ENCODE measurements at regions not wholly inside any gene's neighbourhood (a gene's known extent, or its start where the extent isn't known, plus 50 kb on each side); places are given as distances from the start of the nearest gene placed in this dataset.
A peak's percentile ranks its signal among the peaks of the same experiment; 100 is the strongest.
"Not testable (repeated sequence)": the region's sequence is repeated elsewhere in the genome, so short reads cannot be mapped to it uniquely, and the experiment has no call there.

DNA sequence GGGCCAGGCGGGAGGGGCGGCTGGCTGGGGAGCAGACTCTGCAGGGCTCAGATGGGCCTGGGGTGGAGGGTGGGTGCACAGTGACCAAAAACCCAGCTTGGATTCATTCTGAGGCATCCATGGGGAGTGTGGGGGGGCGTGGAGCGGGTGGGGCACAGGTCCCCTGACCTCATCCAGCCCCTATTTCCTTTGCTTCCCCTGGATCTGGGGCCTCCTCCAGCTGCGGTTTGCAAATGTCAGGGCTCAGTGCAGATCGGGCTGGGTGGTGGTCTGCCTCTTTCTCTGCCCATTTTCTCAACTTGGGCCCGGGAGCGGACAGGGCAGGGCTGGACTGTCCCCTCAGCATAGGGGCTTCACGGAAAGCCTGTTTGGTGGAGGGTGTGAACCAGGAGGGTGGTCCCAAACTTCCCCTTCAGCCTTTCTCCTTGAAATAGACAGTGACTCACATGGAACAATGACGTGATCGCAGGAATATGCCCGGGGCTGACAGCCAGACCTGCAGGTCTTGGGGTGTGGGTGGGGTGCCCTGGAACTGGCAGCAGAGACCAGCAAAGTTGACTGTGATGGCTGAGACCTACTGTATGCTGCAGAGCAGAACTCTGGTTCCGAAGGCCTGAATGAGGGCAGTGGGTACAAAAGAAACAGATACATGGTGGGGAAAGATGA lies 72.9 kb upstream of the PODXL start:
- in situ Hi-C loops (cut with HindIII; ENCODE audit: low pct_unique_long_range_greater_than_20kb, low sequenced_read_pairs) = no loop called here
- DNase-seq (ENCODE audit: low read depth) = no peak

DNA sequence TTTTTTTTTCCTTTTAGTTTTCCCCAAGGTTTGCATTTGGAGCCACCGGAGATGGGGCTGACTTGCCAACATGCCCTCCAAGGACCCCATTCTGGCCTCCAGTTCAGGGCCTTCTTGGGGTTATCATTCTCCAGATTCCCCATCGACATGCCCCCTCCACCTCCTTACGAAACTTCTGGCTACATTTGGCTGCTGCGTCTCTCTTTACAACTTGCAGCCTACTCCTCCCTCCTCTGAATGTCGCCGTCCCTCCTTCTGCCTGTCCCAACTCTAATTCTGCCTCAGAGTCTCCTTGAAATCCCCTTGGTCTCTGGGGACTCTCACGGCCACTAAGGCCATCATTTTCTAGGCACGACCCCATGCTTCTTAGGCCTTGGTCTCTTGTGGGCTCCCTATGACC lies 72.2 kb upstream of the PODXL start:
- DNase-seq (ENCODE audit: low read depth) = no peak
- in situ Hi-C loops (cut with HindIII; ENCODE audit: low pct_unique_long_range_greater_than_20kb, low sequenced_read_pairs) = no loop called here

DNA sequence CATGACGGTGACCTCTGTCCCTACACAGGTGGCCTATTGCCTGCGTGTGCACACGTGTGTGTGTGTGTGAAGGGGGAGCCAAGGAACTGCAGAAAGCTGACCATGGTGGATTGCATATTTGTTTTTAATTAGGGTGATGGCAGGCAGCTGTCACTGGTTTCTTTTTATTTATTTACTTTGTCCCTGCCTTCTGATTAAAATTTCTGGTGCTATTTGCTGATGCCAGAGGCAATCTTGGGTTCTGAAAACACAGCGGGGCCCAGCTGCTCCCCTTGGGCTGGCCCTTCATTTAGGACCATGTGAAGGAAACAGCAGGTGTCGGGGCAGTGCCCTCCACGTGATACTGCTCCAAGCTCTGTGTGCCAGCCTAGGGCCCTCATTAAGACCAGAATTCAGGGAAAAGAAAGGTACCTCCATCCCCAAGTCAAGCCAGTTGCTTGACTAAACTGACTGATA lies 71.3 kb upstream of the PODXL start:
- in situ Hi-C loops (cut with HindIII; ENCODE audit: low pct_unique_long_range_greater_than_20kb, low sequenced_read_pairs) = no loop called here
- DNase-seq (ENCODE audit: low read depth) = no peak

DNA sequence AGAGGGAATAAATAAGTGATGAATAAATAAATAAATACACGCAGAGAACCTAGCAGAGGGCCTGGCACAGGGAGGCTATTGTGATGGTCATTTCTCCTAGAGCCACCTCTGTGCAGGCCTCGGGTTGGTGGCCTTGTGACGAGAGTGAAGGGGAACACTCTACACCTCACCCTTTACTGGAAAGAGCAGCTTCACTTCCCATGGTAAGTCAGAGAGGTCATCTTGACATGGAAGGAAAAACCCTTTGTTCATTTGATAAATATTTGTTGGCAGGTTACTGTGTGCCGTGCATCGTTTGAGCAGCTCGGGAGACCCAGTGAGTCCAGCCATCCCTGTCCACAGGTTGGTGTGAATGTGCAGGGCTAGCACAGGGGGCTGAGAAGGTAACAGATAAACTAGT lies 70.2 kb upstream of the PODXL start:
- DNase-seq (ENCODE audit: low read depth) = no peak
- in situ Hi-C loops (cut with HindIII; ENCODE audit: low pct_unique_long_range_greater_than_20kb, low sequenced_read_pairs) = no loop called here

DNA sequence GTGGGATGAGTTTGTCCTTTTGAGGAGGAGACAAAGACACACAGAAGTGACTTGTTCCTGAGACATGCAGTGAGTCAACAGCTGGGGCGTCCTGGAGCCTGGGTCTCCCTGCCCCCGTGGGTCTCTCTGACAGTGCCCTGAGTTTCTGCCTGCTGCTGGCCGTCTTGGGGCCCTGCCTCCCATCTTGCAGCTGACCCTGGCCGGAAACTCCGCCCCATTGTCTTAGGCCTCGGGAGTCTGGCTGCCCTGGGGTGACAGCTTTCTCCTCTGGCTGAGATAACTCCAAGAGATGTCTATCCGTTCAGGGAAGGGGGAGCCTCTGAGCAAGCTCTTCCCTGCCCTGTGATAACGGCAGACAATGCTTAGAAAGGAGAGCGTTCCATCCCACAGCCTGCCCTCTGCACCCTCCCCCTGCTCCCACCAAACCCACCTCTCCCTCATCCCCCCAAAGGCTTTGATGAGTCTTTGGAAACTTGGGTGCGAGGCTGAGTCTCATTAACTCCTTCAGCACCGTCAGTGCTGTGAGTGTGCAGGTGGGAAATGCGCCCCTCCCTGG lies 69.5 kb upstream of the PODXL start:
- in situ Hi-C loops (cut with HindIII; ENCODE audit: low pct_unique_long_range_greater_than_20kb, low sequenced_read_pairs) = no loop called here
- DNase-seq (ENCODE audit: low read depth) = peak; percentile 26

DNA sequence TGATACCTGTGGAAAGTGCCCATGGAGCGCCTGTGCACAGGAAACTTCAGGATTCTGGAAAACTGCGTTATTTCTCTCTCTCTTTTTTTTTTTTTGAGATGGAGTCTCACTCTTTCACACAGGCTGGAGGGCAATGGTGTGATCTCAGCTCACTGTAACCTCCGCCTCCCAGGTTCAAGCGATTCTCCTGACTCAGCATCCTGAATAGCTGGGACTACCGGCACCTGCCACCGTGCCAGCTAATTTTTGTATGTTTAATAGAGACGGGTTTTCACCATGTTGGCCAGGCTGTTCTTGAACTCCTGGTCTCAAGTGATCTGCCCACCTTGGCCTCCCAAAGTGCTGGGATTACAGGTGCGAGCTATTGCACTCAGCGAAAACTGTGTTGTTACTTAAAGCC lies 68.9 kb upstream of the PODXL start:
- in situ Hi-C loops (cut with HindIII; ENCODE audit: low pct_unique_long_range_greater_than_20kb, low sequenced_read_pairs); DNase-seq (ENCODE audit: low read depth): not testable (repeated sequence)

DNA sequence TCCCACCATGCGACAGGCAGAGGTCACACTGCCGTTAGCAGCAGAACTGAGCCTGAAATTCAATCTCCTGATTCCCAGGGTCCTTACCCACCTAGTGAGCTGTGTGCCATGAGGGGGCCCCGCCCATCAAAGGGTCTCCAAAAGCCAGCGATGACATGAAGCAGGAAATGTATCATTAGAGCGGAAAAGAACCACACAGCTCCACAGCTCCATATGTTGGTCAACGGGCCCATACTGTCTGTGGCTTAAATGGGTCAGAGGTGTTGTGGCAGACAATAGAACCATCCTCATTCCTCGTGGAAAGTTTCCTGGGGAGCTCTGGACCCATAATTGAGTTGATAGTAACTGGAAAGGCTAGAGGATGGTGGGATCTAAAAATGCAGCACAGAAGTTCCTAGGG lies 68.1 kb upstream of the PODXL start:
- no peak for DNase-seq (ENCODE audit: low read depth)
- in situ Hi-C loops (cut with HindIII; ENCODE audit: low pct_unique_long_range_greater_than_20kb, low sequenced_read_pairs) = no loop called here

DNA sequence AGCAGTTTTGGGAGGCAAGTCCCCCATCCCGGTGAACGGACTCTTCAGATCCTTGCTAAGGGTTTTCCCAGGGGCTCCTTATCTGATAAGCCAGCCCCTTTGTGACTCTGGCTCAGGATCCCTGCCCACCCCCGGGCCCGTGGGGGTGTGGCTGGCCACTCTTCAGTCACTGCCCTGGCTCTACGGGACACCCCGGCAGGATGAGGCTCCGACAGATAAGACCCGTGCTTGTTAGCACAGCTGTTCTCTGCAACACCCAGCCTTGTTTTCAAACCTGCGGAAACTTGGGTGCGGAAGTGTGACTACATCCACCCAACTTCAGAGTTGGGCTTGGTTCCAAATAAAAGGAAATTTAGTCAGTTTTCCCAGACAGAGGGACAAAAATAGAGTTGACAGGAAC lies 66.7 kb upstream of the PODXL start:
- in situ Hi-C loops (cut with HindIII; ENCODE audit: low pct_unique_long_range_greater_than_20kb, low sequenced_read_pairs) = no loop called here

DNA sequence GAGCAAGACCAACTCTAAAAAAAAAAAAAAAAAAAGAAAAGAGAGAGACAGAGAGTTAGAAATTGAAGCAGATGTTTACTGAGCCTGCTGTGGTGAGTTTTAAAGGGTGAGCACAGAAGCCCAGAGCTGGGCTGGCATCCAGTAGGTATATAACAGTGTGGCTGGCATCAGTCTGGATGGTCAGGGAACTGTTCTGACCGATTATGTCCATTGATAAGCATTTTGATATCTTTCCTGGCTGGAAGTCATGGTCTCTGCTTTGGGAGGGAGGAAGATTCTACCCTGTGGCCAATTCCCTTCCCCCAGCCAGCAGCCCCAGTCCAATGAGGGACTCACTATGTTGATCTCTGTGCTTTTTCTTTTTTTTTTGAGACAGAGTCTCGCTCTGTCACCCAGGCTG lies 65.2 kb upstream of the PODXL start:
- DNase-seq (ENCODE audit: low read depth) = no peak
- in situ Hi-C loops (cut with HindIII; ENCODE audit: low pct_unique_long_range_greater_than_20kb, low sequenced_read_pairs) = no loop called here

More for the DNA sequence above, 66.7 kb upstream of the PODXL start:
- no peak for DNase-seq (ENCODE audit: low read depth)

DNA sequence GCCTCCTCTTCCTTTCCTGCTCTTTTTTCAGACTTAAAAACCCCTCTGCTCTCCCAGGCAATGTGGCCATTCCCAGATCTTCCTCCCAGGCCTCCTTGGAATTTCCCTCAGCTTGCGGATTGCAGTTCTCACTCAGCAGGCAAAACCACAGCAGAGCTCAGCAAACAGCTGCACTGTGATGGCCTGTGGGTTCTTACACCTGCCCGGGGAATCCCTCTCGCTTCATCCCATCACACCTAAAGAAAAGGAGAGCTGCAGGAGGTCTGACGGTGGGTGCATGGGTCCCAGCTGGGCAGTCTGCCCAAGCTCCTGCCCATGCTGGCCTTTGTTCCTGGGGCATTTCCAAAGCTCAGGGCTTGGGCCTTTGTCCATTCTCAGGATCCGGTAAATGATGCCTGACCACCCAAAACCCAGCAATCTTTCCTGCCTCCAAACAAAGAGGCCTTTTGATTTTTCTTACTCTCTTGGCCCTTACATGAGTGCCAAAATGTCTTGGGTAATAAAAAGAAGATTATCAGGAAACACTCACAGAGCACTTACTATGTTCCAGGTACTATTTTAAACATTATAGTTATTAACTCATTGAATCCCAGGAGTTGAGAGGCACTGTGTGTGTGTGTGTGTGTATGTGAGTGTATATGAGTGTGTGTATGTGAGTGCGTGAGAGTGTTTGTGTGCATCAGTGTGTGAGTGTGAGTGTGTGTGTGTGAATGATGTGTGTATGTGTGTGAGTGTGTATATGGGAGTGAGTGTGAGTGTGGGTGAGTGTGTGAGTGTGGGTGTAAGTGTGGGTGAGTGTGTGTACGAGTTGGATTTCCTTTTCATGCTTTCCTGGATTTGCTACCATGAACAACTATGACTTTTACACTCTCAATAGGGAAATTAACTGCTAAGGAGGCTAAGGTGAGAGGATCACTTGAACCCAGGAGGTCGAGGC lies 64.5 kb upstream of the PODXL start:
- in situ Hi-C loops (cut with HindIII; ENCODE audit: low pct_unique_long_range_greater_than_20kb, low sequenced_read_pairs) = no loop called here

DNA sequence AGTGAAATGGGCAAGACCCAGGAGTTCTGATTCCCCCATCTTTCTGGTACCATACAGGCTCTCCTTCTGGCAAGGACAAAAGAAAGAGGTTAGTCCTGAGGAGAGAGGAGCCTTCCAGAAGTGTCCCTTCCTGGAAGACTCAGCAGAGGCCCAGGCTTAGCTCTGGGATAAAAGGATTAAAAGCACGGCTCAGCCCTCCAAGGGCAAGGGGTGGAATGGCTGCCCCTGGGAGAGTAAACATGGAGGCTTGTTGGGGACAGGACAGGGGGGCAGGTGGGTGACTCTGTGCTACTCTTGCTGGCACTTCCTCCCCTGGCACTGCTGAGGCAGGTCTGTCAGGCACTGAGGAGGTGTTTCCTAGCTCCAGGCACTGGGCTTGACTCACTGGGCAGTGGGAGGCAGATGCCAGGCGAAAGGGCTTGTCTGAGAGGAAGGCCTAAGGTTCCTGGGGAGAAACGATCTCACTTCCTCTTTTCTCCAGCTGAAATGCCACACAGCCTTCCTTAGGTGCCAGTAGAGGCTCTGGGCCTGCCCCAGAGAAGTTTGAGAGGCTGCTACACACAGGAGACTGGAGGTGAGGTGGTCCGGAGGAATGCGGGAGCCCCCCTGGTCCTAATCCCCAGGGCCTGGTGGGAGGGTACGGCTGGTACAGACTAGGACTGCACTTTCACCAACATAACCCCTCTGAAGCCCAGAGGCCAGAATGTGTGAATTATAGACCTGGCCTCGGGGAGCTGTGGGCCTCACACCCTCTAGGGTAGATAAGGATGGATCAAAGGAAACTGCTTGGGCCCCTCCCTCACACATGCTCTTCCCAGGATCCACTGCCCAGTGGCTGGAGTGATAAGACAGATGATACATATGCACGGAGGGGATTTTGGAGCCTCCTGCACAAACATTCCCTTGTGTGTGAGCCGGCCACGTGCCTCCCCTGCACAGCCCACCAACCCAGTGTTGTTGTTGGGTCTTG lies 63.2 kb upstream of the PODXL start:
- in situ Hi-C loops (cut with HindIII; ENCODE audit: low pct_unique_long_range_greater_than_20kb, low sequenced_read_pairs) = no loop called here
- no peak for DNase-seq (ENCODE audit: low read depth)

More for the DNA sequence above, 64.5 kb upstream of the PODXL start:
- no peak for DNase-seq (ENCODE audit: low read depth)

DNA sequence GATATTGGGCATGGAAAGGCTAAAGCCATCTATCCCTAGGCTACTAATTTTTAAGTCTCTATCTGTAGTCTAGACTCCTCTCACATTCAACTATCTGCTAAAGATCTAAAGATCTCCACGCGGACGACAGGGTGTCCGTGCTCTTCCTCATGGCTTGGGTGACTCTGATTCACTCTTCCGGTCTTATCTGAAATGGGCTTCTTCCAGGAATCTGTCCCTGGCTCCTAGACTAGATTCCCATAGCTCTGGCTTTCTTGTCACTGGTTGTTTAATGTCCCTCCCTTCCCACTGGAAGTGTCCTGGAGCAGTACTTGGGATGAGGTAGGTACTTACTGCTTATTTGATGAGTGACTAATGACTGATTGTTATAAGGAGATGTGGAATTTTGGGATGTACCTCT lies 62.0 kb upstream of the PODXL start:
- in situ Hi-C loops (cut with HindIII; ENCODE audit: low pct_unique_long_range_greater_than_20kb, low sequenced_read_pairs) = no loop called here
- no peak for DNase-seq (ENCODE audit: low read depth)

DNA sequence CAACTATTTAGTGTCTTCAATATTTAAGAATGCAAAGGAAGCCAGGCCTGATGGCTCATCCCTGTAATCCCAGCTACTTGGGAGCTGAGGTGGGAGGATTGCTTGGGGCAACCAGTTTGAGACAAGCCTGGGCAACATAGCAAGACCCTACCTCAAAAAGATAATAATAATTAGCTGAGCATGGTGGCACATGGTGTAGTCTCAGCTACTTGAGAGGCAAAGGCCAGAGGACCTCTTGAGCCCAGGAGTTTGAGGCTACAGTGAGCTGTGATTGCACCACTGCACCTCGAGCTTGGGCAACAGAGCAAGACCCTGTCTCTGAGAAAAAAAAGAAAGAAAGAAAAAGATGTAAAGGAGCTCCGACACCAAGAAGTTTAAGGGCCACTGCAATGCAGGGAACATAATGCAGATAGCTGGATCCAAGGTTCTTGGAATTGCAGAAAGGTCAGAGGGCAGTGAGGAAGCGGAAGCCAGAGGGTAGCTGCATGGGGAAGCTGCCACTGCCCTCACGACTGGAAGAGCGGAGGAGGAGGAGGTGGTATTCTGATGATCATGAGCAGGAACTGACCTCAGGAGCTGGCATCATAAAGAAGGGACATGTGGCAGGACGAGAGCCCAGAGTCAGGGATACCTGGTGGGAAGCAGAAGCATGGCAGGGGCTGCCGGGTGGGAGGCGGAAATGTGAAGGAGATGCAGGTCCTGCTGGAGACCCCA lies 60.2 kb upstream of the PODXL start:
- DNase-seq (ENCODE audit: low read depth) = no peak
- in situ Hi-C loops (cut with HindIII; ENCODE audit: low pct_unique_long_range_greater_than_20kb, low sequenced_read_pairs) = no loop called here

DNA sequence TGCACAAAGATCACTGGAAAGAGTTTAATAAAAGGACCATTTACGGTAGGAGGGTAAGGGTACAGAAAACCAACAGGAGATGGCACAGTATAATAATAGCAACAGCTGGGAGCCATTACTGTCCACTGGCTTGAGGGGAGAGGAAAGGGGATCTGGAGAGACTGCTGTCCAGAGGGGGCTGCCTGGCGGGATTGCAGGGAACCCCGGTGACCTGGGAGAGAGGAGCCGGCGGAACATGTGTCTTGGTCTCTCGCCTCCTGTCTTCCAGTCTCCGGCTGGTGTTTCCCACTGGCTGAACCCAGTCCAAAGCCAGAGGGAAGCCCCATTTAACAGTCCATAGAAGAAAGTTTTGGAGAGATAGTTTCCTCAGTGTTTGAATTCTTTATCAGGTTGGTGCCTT lies 57.5 kb upstream of the PODXL start:
- DNase-seq (ENCODE audit: low read depth) = no peak
- in situ Hi-C loops (cut with HindIII; ENCODE audit: low pct_unique_long_range_greater_than_20kb, low sequenced_read_pairs) = no loop called here

DNA sequence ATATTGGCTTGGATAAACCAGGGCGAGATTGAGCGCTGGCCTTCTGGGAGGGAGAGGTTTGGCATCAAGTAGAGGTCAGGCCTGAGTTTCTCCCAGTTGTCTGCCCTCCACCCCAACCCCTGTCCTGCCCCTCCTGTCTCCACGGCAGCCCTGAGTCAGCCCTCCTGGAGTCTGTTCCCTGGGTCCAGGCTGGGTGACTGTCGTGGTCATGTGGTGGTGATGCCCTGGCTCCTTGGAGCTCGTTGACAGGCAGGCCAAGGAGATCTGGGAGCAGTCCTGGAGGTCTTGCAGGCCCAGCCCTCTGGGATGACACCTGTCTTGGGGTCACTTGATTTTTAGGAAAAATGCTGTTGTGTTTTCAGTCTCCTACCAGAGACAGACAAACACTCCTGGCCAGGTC lies 53.6 kb upstream of the PODXL start:
- no peak for DNase-seq (ENCODE audit: low read depth)
- in situ Hi-C loops (cut with HindIII; ENCODE audit: low pct_unique_long_range_greater_than_20kb, low sequenced_read_pairs) = no loop called here

DNA sequence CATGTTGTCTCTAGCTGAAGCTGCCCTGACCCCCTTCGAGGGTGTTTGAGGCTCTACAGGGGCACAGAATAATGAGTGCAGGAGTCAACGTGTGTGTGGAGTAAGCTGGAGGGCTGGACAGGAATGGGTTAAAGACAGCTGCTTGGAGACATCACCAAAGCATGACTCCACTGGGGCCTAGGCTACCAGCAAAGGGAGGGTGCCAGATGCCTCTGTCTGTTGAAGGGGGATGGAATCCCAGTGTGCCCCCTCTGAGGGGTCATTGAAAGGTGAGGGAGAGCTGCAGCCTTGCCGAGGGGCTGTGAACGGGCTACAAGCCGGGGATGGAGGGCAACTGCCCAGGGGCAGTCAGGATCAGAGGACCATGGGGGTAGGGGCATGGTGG lies 51.7 kb upstream of the PODXL start:
- in situ Hi-C loops (cut with HindIII; ENCODE audit: low pct_unique_long_range_greater_than_20kb, low sequenced_read_pairs) = no loop called here
- no peak for DNase-seq (ENCODE audit: low read depth)

DNA sequence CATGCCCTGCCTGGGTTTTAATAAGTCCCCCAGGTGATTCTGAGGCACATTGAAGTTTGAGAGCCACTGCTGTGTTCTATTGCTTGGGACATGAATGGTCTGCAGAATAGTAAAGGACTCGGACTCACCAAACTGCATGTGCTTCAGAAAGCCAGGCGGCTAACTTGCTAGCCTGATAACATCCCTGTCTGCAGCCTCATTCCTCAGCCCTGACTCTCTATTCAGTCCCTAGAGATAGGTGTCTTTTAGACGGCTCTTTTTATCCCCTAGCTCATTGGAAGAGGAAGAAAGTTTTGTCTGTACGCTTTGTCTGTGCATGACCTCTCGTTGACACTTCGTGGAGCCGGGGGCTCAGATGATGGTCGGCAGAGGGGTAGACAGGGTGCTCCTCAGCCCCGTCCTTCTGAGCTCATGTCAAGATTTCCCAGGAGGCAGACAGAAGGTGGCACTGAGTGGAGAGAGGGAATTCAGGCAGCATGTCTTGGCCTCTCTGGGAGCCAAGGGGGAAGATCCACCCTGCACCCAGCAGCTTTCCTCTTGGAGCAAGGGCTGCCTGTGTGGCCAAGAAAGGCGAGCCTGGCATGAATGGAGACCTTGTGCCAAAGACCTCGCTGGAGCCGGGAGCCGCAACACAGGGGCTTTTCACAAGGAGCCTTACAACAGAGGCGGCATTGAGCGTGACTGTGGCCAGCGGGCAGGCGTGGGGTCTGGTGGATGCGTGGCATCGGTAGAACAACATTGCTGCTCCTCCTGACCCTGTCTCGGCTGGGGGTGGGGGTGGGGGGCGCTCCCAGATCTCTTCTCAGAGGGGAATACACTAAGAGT lies 51.1 kb upstream of the PODXL start:
- in situ Hi-C loops (cut with HindIII; ENCODE audit: low pct_unique_long_range_greater_than_20kb, low sequenced_read_pairs) = no loop called here
- DNase-seq (ENCODE audit: low read depth) = no peak

All from Caki2 (cell line).